HL-60/S4 treated with retinoic acid at 250 ng/mL for 4 days and 3 days (cell line): ENCODE measurements at regions not wholly inside any gene's neighbourhood (a gene's known extent, or its start where the extent isn't known, plus 50 kb on each side); places are given as distances from the start of the nearest gene placed in this dataset.
"Not testable (repeated sequence)": the region's sequence is repeated elsewhere in the genome, so short reads cannot be mapped to it uniquely, and the experiment has no call there.

ENCODE experiments used
- in situ Hi-C: fragments of 300-500 bp; cut with MboI; formaldehyde crosslinking; loops from 2 replicates; pipeline ENCODE4 v1.7.0; 2022; ENCODE audit warnings: low sequenced_read_pairs

- in situ Hi-C loops: no loop called here
Observed at GRCh38 chr6:9851006-9851405, 563.9 kb downstream of the TFAP2A start.

- in situ Hi-C loops: no loop called here
Observed at GRCh38 chr6:9848094-9848493, 566.8 kb downstream of the TFAP2A start.

- in situ Hi-C loops: no loop called here
Observed at GRCh38 chr6:9841886-9842725, 572.8 kb downstream of the TFAP2A start.

- in situ Hi-C loops: no loop called here
Observed at GRCh38 chr6:9834233-9834632, 580.6 kb downstream of the TFAP2A start.

- in situ Hi-C loops: no loop called here
Observed at GRCh38 chr6:9831783-9832182, 583.1 kb downstream of the TFAP2A start.

GRCh38 chr6:9830808-9831207 is 584.1 kb downstream of the TFAP2A start:
- in situ Hi-C loops: no loop called here

- in situ Hi-C loops: no loop called here
Observed at GRCh38 chr6:9825526-9825925, 589.3 kb downstream of the TFAP2A start.

GRCh38 chr6:9810727-9811126 is 604.1 kb downstream of the TFAP2A start:
- in situ Hi-C loops: not testable (repeated sequence)

- in situ Hi-C loops: no loop called here
Observed at GRCh38 chr6:9810286-9810685, 604.6 kb downstream of the TFAP2A start.

GRCh38 chr6:9806195-9806594 is 608.7 kb downstream of the TFAP2A start:
- in situ Hi-C loops: no loop called here

GRCh38 chr6:9801249-9801754 is 613.6 kb downstream of the TFAP2A start:
- in situ Hi-C loops: no loop called here

- in situ Hi-C loops: no loop called here
Observed at GRCh38 chr6:9799582-9799981, 615.3 kb downstream of the TFAP2A start.

GRCh38 chr6:9796827-9797226 is 618.0 kb downstream of the TFAP2A start:
- in situ Hi-C loops: no loop called here

GRCh38 chr6:9795880-9796279 is 619.0 kb downstream of the TFAP2A start:
- in situ Hi-C loops: no loop called here

GRCh38 chr6:9789201-9789600 is 625.7 kb downstream of the TFAP2A start:
- in situ Hi-C loops: no loop called here

- in situ Hi-C loops: no loop called here
Observed at GRCh38 chr6:9784786-9785185, 630.1 kb downstream of the TFAP2A start.

- in situ Hi-C loops: no loop called here
Observed at GRCh38 chr6:9783567-9783966, 631.3 kb downstream of the TFAP2A start.

- in situ Hi-C loops: no loop called here
Observed at GRCh38 chr6:9766240-9766915, 648.5 kb downstream of the TFAP2A start.

- in situ Hi-C loops: no loop called here
Observed at GRCh38 chr6:9761220-9761619, 653.7 kb downstream of the TFAP2A start.

GRCh38 chr6:9754515-9754914 is 660.4 kb downstream of the TFAP2A start:
- in situ Hi-C loops: no loop called here

- in situ Hi-C loops: no loop called here
Observed at GRCh38 chr6:9745966-9746365, 668.9 kb downstream of the TFAP2A start.

- in situ Hi-C loops: no loop called here
Observed at GRCh38 chr6:9745476-9745875, 669.4 kb downstream of the TFAP2A start.
